A673 (cell line): ENCODE measurements at regions not wholly inside any gene's neighbourhood (a gene's known extent, or its start where the extent isn't known, plus 50 kb on each side); places are given as distances from the start of the nearest gene placed in this dataset.

Experiments used
- BruUV-seq: library from RNA; stranded (reverse); fragments of 400-500 nt; replicated peaks from 2 replicates; lab custom pipeline; 2021; lab: Mats Ljungman, UMichigan
- CTCF ChIA-PET: fragments of 300-600 bp; sonication (Branson Sonifier 250); formaldehyde crosslinking; loops from one replicate; lab custom pipeline; 2022; ENCODE audit warnings: antibody characterized with exemption; lab: Charles Lee
- POLR2A ChIA-PET: fragments of 300-600 bp; sonication (Branson Sonifier 250); formaldehyde crosslinking; loops from one replicate; lab custom pipeline; 2022; ENCODE audit warnings: antibody characterized with exemption; ENCODE audit not compliant: low non-redundant PET; lab: Charles Lee
- DNase-seq: peaks from one replicate; pipeline ENCODE4 v3.0.0-alpha.2; 2015; ENCODE audit warnings: low spot score
- H3K27ac ChIP-seq: fragments of 200-600 bp; sonication (generic); 2 replicates; pipeline ENCODE4 v1.5.1; 2016; ENCODE audit warnings: mixed run types, low read depth, mild to moderate bottlenecking, mixed read lengths, antibody characterized with exemption, low read length; ENCODE audit not compliant: poor library complexity, severe bottlenecking
- H3K27me3 ChIP-seq: fragments of 200-600 bp; sonication (generic); replicated peaks from 2 replicates; pipeline ENCODE4 v1.6.1; 2017; ENCODE audit warnings: mixed run types, low read depth, mild to moderate bottlenecking, mixed read lengths, antibody characterized with exemption, low read length; ENCODE audit not compliant: insufficient read depth, poor library complexity
- H3K36me3 ChIP-seq: fragments of 200-600 bp; sonication (generic); 2 replicates; pipeline ENCODE4 v1.6.1; 2016; ENCODE audit warnings: mixed run types, mild to moderate bottlenecking, mixed read lengths, antibody characterized with exemption, low read length; ENCODE audit not compliant: insufficient read depth, poor library complexity, severe bottlenecking
- H3K4me1 ChIP-seq: fragments of 200-600 bp; sonication (generic); 2 replicates; pipeline ENCODE4 v1.6.1; 2017; ENCODE audit warnings: mixed run types, mild to moderate bottlenecking, mixed read lengths, antibody characterized with exemption, low read length; ENCODE audit not compliant: insufficient read depth, poor library complexity, severe bottlenecking
- H3K4me3 ChIP-seq: fragments of 200-600 bp; sonication (generic); 2 replicates; pipeline ENCODE4 v1.5.1; 2016; ENCODE audit warnings: low read depth, mixed run types, mild to moderate bottlenecking, mixed read lengths, low read length; ENCODE audit not compliant: poor library complexity, severe bottlenecking
- H3K9me3 ChIP-seq: fragments of 200-600 bp; sonication (generic); 2 replicates; pipeline ENCODE4 v1.6.1; 2016; ENCODE audit warnings: mixed run types, low read depth, mild to moderate bottlenecking, mixed read lengths, antibody characterized with exemption, low read length; ENCODE audit not compliant: poor library complexity, severe bottlenecking
- CTCF ChIP-seq: fragments of 300-800, 200-600 bp; sonication (generic); conservative IDR thresholded peaks from 2 replicates; pipeline ENCODE4 v1.5.1; 2017; ENCODE audit warnings: low read depth, mild to moderate bottlenecking, antibody characterized with exemption, low read length, moderate library complexity, mixed read lengths
- EZH2 ChIP-seq: fragments of 200-600 bp; sonication (generic); IDR thresholded peaks from 2 replicates; pipeline ENCODE4 v1.6.1; 2017; ENCODE audit warnings: borderline replicate concordance, low read depth, mild to moderate bottlenecking, mixed read lengths, antibody characterized with exemption, low read length; ENCODE audit not compliant: poor library complexity, severe bottlenecking
- intact Hi-C: fragments of 100-400 bp; cut with micrococcal nuclease; formaldehyde crosslinking; loops from one replicate; pipeline ENCODE4 v1.10.0; 2022; ENCODE audit not compliant: unreplicated experiment

- H3K4me3 ChIP-seq = no peak overlapping the region
- intact Hi-C loops = loop anchor here (2.0 to 5.0 kb wide), 2 partner anchors 75 to 286 kb away; no protein-coding TSS in a partner anchor
- no TSS peak for BruUV-seq
- TF ChIP-seq EZH2 (no peak), CTCF (no peak)
- H3K9me3 ChIP-seq = no peaks in the 10 kb centered on the region
- no peaks in the 10 kb centered on the region for H3K36me3 ChIP-seq
- POLR2A ChIA-PET = no interaction called here
- H3K27me3 ChIP-seq = peaks cover 2% of the 10 kb centered on the region
- DNase-seq = peak; percentile 77
- no peak overlapping the region for H3K27ac ChIP-seq
- CTCF ChIA-PET = interaction anchor here (0.6 to 1.6 kb wide), 3 partner anchors 18 to 292 kb away, joined by 3 to 5 read pairs (median 3); no protein-coding TSS in a partner anchor
- peaks cover 8% of the 10 kb centered on the region for H3K4me1 ChIP-seq
These were observed 93.7 kb upstream of the SGCG start for GRCh38 chr13:23086968-23087623.

- TF ChIP-seq EZH2 (no peak), CTCF (peak; percentile 65)
- no TSS peak for BruUV-seq
- H3K4me3 ChIP-seq = no peak overlapping the region
- DNase-seq = peak; percentile 48
- intact Hi-C loops = loop anchor here (2.0 to 5.0 kb wide), 2 partner anchors 74 to 287 kb away; no protein-coding TSS in a partner anchor
- peaks cover 8% of the 10 kb centered on the region for H3K4me1 ChIP-seq
- no peaks in the 10 kb centered on the region for H3K36me3 ChIP-seq
- H3K9me3 ChIP-seq = no peaks in the 10 kb centered on the region
- H3K27ac ChIP-seq = no peak overlapping the region
- ChIA-PET CTCF (interaction anchor here (0.5 to 1.6 kb wide), 3 partner anchors 13 to 287 kb away, joined by 3 to 5 read pairs (median 3); no protein-coding TSS in a partner anchor), POLR2A (no interaction called here)
- H3K27me3 ChIP-seq = peaks cover 9% of the 10 kb centered on the region
These were observed 92.9 kb upstream of the SGCG start for GRCh38 chr13:23087880-23088279.

GRCh38 chr13:23098161-23098907 lies 82.4 kb upstream of the SGCG start:
- no peak overlapping the region for H3K27ac ChIP-seq
- ChIA-PET CTCF (no interaction called here), POLR2A (no interaction called here)
- H3K4me3 ChIP-seq = no peak overlapping the region
- intact Hi-C loops = no loop called here
- H3K27me3 ChIP-seq = no peaks in the 10 kb centered on the region
- H3K36me3 ChIP-seq = no peaks in the 10 kb centered on the region
- no peaks in the 10 kb centered on the region for H3K9me3 ChIP-seq
- BruUV-seq = no TSS peak
- DNase-seq = no peak
- H3K4me1 ChIP-seq = no peaks in the 10 kb centered on the region
- TF ChIP-seq EZH2 (no peak), CTCF (no peak)
